GM12865 (cell line): ENCODE measurements at regions not wholly inside any gene's neighbourhood (a gene's known extent, or its start where the extent isn't known, plus 50 kb on each side); places are given as distances from the start of the nearest gene placed in this dataset.

Source experiments
- DNase-seq: peaks from one replicate; pipeline ENCODE4 v3.0.0; 2010; ENCODE audit warnings: low read depth
- H3K4me3 ChIP-seq: 2 replicates; pipeline ENCODE4 v1.5.1; 2011; ENCODE audit warnings: mild to moderate bottlenecking, low read depth, low read length, control low read depth
- TF ChIP-seq, protein P1 (sequence below): IDR thresholded peaks from 2 replicates; pipeline ENCODE4 v1.5.1; 2011; ENCODE audit warnings: low read length, control low read depth, low read depth, inconsistent platforms; ENCODE audit not compliant: insufficient read depth; ENCODE audit errors: missing control alignments

DNA sequence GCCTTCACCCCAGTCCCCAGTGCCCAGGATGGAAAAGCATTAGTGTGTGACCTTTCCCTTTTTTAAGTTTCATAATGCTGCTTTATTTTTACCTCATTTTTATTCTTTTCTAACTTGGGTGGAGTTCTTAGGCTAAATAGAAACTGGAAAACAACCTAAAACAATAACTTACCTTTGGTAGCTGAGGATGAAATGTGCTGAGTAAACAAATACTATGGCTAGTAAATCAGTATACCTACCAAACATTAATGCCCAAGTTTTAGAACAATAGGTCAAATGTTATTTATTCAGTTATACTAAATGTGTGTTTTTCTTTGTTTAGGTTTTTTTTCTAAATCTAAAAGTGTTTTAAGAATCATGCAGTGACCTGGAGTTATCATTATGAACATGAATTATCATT lies 226.6 kb upstream of the G2E3 start:
- DNase-seq: no peak
- no peak overlapping the region for H3K4me3 ChIP-seq
- TF ChIP-seq, protein P1, sequence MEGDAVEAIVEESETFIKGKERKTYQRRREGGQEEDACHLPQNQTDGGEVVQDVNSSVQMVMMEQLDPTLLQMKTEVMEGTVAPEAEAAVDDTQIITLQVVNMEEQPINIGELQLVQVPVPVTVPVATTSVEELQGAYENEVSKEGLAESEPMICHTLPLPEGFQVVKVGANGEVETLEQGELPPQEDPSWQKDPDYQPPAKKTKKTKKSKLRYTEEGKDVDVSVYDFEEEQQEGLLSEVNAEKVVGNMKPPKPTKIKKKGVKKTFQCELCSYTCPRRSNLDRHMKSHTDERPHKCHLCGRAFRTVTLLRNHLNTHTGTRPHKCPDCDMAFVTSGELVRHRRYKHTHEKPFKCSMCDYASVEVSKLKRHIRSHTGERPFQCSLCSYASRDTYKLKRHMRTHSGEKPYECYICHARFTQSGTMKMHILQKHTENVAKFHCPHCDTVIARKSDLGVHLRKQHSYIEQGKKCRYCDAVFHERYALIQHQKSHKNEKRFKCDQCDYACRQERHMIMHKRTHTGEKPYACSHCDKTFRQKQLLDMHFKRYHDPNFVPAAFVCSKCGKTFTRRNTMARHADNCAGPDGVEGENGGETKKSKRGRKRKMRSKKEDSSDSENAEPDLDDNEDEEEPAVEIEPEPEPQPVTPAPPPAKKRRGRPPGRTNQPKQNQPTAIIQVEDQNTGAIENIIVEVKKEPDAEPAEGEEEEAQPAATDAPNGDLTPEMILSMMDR: no peak

DNA sequence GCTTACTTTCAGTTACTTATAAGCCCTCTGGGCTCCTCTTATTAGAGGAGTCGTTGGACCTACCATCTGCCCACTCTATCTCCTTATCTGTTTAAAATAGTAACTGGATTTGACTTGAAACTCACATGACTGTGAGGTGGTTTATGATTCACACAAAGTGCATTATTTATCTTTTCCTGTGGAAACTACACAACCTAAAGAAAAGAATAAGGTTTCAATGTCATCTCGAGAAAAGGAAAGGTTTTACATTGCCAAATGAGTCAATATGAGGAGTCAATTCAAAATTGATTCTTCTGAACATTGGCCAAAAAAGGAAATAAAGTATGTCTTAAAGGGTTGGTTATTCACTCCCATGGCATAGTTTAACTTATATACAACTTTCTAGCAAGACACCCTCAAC lies 225.0 kb upstream of the G2E3 start:
- no peak for DNase-seq
- TF ChIP-seq, protein P1: no peak
- H3K4me3 ChIP-seq: no peak overlapping the region

DNA sequence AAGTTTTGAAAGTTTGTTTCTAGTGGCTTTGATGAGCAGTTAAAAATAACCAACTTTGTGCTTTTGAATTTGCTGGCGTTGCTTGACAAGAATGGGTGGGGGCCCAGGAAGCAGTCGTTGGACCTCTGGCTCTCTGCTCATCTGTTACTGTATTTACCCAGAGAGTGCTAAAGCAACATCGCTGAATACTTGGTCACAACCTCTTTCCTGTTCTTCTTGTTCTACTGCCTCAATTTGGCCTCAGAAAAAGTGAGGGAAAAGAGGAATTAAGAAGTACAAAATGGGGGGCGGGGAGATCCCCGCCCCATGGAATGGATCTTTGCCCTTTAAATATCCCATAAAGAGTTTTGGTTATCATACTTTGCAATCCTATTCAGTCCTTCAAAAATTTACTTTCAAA lies 221.5 kb upstream of the G2E3 start:
- TF ChIP-seq, protein P1: no peak
- DNase-seq: no peak
- H3K4me3 ChIP-seq: no peak overlapping the region

DNA sequence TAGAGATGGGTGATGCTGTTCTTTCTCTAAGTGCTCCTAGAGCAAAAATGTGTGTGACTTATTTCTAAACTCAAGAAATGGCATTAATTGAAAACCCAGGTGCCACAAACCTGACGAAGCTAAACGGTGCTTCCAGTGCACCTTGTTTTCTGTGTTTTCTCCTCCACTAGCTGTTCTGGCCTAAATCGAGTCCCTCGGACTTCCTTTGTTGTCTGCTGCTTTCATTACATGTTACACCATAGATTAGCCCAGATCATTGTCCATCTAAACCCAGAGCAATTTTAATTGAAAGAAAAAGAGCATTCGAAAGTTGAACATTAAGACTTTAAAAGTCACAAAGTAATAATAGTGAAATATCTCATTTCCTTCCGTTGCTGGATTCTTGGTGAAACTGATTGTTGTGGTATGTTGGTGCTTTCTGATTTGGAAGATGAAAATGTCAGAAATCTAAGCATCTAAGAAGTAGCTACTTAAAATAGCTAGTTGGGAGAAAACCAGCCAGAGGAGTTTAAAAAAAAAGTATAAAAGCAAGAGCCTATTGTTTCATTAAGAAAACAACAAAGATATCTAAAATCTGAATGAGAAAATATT lies 219.6 kb upstream of the G2E3 start:
- DNase-seq: no peak
- H3K4me3 ChIP-seq: no peak overlapping the region
- TF ChIP-seq, protein P1: no peak

DNA sequence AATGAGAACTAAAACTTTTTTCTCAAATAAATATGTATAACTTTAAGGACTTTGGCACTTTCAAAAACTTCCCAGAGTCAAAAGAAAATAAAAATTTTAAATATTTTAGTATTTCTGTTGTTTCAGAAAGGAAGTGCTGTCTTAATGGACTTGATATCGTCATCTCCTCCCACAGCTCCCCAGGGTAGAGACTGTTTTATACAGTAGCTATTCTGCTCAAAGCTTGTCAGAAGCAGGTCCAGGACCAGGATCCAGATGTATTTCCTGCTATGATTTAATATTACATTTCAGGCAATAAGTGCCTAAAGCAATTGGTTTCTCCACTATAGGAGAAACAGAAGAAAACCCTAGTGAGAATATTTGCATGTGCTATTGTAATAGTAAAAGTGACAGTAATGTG lies 218.5 kb upstream of the G2E3 start:
- no peak overlapping the region for H3K4me3 ChIP-seq
- DNase-seq: no peak
- TF ChIP-seq, protein P1: no peak

DNA sequence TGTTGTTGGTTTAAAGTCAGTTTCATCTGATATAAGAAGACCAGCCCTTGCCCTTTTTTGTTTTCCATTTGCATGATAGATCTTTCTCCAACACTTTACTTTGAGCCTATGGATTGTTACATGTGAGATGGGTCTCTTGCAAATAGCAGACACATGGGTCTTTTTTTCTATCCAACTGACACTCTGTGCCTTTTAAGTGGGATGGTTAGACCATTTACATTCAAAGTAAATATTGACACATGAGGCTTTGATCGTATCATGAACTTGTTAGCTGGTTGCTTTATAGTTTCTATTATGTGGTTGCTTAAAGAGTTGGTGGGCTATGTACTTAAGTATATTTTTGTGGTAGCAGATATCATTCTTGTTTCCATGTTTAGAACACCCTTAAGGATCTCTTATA lies 213.4 kb upstream of the G2E3 start:
- H3K4me3 ChIP-seq: no peak overlapping the region
- no peak for DNase-seq
- TF ChIP-seq, protein P1: no peak

DNA sequence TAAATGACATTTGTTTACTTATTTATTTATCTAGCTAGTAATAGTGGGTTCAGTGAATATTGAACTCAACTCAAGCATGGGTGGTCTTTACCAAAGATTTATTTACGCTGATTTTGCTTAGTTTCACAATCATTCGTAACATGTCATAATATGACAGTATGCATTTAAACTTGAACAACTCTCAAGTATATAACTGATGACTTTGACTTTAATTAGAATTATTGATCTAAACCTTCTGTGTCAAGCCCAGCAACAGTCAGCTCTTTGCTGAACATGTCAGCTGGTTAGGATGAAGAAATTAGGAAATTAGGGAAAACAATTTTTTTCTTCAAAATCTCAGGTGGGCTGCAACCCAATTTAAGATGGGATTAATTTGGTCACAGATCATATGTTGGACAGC lies 210.5 kb upstream of the G2E3 start:
- DNase-seq: no peak
- TF ChIP-seq, protein P1: no peak
- no peak overlapping the region for H3K4me3 ChIP-seq
